Right ventricle myocardium inferior (tissue), 1 donor: ENCODE measurements at regions not wholly inside any gene's neighbourhood (a gene's known extent, or its start where the extent isn't known, plus 50 kb on each side); places are given as distances from the start of the nearest gene placed in this dataset.
"Not testable (repeated sequence)": the region's sequence is repeated elsewhere in the genome, so short reads cannot be mapped to it uniquely, and the experiment has no call there.

Experiments used
- ATAC-seq: fragments of 200-7000 bp; cut with Tn5 transposase; one replicate; pipeline ENCODE4 v1.9.1; 2020; ENCODE audit warnings: mild to moderate bottlenecking, moderate library complexity
- DNase-seq: peaks from one replicate; pipeline ENCODE4 v3.0.0; 2021; ENCODE audit errors: missing footprints
- intact Hi-C: fragments of 100-400 bp; cut with DNase I; formaldehyde crosslinking; loops from one replicate; pipeline ENCODE4 v1.11.0; 2022
- donor health status: DM: no; HTN: yes; CAD: no; lungs with severe emphysema.

DNA sequence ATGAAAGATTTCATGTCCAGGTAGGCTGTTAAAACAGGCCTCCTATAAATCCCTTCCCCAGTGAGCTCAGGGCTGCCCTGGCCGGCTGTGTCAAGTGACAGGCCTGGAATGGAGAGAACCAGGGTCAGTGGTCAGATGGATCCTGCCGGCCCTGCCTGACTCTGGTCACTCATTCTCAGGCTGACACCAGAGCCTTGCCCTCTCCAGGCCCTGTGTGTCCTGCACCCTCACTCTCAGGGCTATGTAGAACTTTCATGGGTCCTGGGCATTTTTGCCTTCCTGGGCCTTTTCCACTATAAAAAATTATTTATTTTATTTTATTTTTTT, 82.0 kb upstream of the RGPD5 start:
- no peak for ATAC-seq

DNA sequence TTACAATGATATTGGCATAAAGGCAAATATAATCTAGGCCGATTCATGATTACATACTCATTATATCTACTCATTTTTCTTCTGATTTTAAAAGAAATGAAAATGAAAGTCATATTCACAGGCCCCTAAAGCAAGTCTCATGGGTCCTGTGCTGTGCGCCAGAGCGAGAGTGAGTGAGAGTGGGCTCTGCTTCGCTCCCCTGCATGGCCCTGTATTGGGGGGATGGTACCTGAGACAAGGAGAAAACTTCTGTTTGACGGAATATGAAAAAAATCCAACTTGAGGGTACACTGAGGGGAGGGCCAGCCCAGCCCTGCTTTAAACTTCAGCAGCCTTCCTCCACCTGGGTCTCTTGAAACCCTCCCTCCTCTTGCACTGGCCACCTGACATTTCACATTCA, 81.4 kb upstream of the RGPD5 start:
- DNase-seq (no peak), ATAC-seq (no peak)
- intact Hi-C loops, result no loop called here

More for the DNA sequence above, 82.0 kb upstream of the RGPD5 start:
- intact Hi-C loops, result no loop called here
- DNase-seq, result no peak

DNA sequence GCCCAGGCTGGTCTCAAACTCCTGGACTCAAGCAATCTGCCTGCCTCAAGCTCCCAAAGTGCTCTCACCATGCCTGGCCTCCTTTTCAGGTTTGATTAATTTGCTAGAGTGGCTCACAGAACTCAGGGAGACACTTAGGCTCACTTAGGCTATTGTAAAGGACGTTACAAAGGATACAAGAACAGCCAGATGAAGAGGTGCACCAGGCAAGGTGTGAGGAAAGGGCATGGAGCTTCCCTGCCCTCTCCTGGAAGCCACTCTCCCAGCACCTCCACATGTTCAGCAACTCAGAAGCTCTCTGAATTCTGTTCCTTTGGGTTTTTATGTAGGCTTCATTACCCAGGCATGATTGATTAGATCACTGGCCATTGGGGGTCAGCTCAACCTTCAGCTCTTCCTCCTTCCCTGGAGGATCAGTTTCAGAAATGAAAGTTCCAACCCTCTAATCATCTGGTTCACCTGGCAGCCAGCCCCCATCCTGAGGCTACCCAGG, 78.7 kb upstream of the RGPD5 start:
- ATAC-seq, result peak; percentile 85
- no peak for DNase-seq
- intact Hi-C loops, result loop anchor here (2.0 kb wide), 1 partner anchor 171 kb away; no protein-coding TSS in a partner anchor

DNA sequence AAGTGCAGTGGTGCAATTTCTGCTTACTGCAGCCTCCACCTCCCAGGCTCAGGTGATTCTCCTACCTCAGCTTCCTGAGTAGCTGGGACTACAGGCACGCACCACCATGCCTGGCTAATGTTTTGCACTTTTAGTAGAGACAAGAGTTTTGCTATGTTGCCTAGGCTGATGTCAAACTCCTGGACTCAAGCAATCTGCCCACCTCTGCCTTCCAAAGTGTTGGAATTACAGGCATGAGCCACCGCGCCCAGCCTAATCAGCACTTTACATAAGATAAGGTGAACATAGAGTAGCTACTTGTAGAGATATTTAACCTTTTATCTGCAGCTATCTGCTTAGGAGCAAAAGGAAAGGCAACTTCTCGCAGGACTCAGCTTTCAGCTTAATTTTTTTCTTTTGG, 77.5 kb upstream of the RGPD5 start:
- intact Hi-C loops, DNase-seq, ATAC-seq: not testable (repeated sequence)

DNA sequence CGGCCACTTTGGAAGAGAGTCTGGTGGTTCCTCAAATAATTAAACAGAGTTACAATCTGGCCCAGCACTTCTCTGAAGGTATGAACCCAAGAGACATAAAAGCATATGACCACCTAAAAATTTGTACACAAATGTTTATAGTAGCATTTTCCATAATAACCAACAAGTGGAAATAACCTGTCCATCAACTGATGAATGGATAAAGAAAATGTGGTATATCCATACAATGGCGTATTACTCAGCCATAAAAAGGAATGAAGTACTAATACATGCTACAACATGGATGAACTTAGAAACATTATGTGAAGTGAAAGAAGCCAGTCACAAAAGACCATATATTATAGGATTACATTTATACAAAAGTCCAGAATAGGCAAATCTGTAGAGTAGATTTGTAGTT, 76.0 kb upstream of the RGPD5 start:
- intact Hi-C loops, result no loop called here
- no peak for DNase-seq
- ATAC-seq, result no peak

DNA sequence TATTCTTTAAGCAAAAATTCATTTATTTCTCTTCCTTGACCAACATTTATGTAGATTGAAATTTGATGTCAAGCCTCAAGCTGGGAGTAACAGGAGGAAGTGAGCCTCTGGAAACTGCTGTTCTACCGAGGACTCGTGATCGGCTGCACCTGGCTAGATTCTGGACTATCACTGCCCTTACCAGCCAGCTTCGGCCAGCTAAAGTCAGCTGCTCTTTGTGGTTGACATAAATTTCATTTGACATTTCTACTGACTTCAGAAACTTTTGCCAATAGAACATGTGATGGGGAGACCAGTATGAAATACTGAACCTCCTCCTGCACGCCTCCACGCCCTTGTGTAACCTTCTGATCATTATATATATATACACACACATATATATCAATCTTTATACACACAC, 74.2 kb upstream of the RGPD5 start:
- ATAC-seq (no peak), DNase-seq (no peak)
- intact Hi-C loops, result no loop called here

DNA sequence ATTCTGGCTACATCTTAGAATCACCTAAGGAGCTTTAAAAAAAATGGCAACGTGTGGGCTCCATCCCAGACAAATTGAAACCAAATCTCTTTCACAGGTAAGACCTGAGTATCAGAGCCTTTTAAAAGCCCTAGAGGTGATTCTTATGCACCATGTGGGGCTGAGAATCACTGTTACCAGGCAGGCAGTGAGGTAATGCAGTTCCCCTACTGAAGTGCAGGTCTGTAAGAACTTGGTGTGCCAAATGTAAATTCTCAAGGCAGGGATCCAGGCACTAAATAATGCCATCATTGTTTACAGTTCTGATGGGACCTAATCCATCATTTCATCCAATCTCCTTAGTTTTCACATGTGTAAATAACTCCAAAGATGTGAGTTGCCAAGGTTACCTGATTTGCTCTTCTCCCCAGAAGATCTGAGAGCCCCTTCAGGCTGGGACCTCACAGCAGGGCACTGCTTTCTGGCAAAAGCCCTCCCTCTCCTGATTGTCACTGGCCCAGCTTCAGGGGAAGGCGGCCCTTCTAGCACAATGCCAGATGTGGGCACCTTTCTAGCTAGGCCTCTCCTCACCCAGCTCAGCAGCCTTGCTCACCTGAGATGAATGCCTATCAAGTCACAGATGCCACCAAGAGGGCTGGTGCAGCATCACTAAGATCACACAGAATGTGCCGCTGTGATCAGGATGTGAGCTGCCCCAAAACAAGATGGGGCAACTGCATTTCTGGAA, 73.6 kb upstream of the RGPD5 start:
- ATAC-seq (no peak), DNase-seq (no peak)
- intact Hi-C loops, result no loop called here

DNA sequence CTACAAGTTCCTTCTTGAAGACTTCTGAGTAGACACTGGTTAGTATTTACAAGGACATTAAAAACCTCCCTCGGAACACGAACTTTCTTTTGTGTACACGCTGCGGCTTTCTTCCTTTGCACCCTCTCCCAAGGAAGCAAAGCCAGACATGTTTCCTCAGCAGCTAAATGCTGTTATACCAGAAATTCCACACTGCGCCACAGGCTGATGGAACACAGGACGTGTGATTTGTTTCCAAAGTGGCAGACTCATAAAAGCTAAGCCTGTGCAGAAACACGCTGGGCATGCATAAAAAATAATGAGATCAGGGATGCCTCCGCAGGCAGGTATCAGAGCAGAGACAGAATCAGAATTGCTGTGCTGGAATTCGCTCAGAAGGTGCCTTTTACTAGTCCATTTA, 73.0 kb upstream of the RGPD5 start:
- no peak for ATAC-seq
- DNase-seq, result no peak
- intact Hi-C loops, result no loop called here

DNA sequence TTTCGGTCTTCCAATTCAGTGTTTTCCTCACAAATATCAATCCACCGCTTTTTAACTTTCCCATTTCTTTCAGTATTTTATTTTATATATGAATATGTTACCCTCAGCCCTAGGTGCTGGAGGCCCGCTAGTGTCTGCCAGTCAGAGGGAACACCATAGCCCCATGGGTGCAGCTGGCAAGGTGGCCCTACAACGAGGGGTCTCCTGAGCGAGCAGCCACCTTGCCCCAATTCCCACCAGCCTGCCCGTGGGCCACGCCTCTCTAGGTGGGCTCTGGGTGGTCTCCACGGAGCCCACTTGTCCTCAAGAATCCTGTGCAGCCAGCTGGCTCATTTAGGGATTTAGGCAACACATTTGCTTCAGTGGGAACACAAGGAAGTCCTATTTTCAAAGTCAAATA, 72.5 kb upstream of the RGPD5 start:
- no peak for ATAC-seq
- DNase-seq, result no peak
- intact Hi-C loops, result no loop called here

DNA sequence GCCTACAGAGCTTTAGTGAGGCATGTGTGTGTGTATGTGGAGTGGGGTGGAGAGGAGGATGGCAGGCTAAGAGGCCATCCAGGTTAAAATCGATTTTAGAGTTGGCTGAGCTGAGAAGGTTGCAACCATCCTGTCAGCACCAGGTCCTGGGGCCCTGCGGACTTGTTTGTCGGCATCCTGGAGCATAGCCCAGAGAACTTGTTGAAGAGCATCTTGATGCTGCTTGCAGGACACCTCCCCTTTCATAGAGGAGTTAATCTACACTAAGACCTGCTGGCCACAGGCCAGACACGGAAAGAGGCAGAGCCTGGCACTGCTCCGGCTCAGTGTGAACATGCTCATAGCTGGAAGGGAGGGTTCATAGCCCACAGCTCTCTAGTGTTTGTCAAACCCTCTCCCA, 72.1 kb upstream of the RGPD5 start:
- intact Hi-C loops, result no loop called here
- DNase-seq, result no peak
- peak; percentile 72 for ATAC-seq

DNA sequence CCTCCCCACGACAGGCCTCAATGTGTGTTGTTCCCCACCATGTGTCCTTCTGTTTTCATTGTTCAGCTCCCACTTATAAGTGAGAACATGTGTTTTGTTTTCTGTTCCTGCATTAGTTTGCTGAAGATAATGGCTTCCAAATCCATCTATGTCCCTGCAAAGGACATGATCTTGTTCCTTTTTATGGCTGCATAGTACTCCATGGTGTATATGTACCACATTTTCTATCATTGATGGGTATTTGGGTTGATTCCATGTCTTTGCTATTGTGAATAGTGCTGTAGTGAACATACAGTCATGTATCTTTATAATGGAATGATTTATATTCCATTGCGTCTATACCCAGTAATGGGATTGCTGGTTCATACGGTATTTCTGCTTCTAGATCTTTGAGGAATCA, 71.5 kb upstream of the RGPD5 start:
- DNase-seq, intact Hi-C loops, ATAC-seq: not testable (repeated sequence)

DNA sequence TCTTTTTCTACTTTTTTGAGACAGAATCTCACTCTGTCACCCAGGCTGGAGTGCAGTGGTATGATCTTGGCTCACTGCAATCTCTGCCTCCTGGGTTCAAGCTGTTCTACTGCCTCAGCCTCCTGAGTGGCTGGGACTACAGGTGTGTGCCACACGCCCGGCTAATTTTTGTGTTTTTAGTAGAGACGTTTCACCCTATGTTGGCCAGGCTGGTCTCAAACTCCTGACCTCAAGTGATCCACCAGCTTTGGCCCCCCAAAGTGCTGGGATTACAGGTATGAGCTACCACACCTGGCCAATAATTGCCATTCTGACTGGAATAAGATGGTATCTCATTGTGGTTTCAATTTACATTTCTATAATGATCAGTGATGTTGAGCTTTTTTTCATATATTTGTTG, 71.0 kb upstream of the RGPD5 start:
- DNase-seq, ATAC-seq, intact Hi-C loops: not testable (repeated sequence)

DNA sequence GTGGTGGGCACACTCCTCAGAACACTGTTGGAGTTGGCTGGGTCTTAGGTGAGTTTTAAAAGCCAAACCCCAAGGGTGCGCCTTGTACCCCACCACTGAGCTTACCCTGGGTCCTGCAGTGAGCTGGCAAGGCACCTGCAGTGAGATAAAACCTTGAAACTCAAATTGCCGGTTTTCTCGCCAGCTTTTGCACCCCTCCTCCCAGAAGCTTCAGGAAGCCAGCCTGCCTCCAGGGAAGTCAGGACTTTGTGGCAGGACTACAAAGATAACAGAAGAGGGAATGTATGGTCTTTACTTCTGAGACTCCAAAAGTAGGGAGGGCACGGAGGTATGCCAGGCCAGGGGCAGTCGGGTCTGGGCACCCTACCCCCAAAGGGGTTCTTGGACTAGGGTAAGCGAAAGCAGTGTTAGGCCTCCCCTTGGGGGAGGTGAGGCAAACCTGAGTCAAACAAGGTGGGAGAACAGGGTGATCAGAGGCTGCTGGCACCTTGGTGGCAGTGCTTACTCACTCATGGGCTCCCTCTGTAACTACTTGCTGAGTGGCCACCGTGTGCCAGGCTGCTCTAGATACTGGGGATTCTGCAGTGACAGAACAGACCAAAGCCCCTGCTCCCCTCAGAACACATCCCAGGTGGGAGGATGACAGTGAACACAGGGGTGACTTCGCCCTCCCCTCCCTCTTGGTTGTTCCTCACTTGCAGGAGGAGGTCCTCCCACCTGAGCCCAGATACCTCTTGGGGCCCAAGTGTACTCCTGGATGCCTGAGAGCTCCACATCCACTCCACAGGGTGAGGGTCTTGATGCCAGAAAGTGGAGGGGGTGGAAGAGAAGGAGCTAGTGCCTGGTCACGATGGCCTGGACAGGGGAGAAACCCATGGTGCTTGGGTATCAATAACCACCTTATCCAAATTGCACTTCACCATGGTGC, 69.3 kb upstream of the RGPD5 start:
- intact Hi-C loops, result no loop called here
- ATAC-seq (no peak), DNase-seq (no peak)

DNA sequence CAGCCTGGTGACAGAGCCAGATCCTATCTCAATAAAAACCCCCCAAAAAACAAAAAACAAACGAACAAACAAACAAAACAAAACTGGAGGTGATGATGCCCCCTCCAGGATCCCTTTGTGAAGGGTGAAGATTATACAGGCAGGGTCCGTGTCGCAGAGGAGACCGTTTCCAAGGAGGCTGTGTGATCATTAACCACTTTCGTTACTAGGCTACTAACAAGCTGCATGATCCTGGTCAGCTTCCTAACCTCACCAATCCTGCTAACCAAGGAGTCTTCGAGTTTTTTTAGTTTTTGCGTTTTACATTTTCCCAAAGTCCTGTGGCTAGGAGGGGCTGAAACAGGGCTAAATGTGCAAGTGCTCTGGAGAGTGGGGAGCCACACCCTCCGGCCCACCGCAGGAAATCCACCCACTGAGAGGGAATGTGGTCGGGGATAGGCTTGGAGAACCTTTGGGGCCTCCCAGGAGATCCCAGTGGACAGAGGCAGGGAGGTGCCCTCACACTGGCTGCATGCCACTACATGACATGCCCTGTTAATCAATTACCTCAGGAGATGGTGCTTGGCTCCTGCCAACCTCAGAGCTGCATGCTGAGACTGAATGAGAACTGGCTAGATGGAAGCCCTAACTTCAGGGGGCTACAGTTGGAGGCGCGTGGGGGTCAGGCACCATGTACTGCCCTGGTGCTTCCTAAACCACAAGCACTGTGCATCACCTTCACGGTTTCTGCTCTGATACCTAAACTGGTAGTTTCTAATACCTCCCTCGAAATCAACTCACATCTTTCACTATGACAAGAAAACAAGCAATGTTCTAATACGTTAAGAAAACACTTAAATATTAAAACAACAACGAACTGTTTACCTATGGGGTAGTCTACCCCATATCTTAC, 67.5 kb upstream of the RGPD5 start:
- DNase-seq (no peak), ATAC-seq (no peak)
- intact Hi-C loops, result no loop called here

DNA sequence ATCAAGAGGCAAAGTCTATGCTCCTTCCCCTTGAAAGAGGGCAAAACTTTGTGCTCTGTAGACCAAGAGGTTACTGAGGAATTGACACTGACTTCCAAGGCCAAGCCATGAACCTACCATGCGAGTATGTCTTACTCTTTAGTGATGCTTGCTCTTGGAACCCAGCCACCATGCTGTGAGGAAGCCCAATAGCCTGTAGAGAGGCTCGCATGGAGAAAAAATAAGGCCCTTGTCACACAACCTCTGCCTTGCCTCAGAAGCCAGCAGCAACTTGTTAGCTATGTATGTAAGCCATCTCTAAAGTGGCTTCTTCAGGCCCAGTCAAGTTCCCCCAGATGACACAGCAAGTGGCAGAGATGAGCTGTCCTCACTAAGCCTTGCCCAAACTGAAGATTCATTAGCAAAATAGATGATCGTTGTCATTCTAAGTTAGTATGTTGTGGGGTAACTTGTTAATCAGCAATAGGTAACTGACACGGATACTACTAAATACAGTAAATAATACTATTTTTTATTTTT, 66.1 kb upstream of the RGPD5 start:
- ATAC-seq (no peak), DNase-seq (no peak)
- intact Hi-C loops, result no loop called here

DNA sequence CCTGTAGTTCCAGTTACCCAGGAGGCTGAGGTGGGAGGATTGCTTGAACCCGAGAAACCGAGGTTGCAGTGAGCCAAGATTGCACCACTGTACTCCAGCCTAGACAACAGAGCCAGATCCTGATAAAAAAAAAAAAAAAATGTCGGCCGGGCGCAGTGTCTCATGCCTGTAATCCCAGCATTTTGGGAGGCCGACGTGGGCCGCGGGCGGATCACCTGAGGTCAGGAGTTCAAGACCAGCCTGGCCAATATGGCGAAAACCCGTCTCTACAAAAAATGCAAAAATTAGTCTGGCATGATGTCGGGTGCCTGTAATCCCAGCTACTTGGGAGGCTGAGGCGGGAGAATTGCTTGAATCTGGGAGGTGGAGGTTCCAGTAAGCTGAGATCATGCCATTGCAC, 60.4 kb upstream of the RGPD5 start:
- ATAC-seq, intact Hi-C loops, DNase-seq: not testable (repeated sequence)

DNA sequence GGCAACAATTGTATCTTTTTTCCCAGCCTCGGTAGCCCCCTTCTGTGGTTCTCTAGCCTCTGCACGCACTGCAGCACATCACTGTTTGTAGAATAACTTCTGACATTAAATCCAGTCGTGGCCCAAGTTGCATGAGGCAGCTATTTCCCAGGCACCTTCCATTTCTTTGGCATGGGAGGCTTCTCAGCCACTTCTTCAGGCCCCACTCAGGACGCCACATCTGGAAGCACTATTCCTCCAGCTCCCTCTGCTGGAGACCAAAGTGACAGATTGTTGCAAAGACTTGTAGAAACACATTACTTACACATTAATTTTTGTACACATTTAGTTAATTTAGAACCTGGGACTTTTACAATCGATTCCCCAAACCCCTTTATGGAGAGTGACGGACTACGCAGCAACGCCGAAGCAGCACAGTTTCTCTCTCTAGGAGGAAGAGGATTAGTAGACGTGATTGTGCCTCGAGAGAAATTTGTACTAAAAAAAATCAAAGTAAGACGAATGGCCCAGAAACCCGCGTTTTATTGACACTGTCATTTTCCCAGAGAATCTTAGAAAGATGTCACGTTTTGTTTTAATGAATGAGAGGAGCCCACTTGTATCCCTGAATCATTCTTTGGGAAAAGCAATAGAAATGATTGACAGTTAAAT, 57.8 kb upstream of the RGPD5 start:
- ATAC-seq, result peak; percentile 52
- DNase-seq, result no peak
- intact Hi-C loops, result loop anchor here (2.0 kb wide), 1 partner anchor 192 kb away; no protein-coding TSS in a partner anchor
